ENCODE measurements at regions not wholly inside any gene's neighbourhood (a gene's known extent, or its start where the extent isn't known, plus 50 kb on each side); places are given as distances from the start of the nearest gene placed in this dataset.

DNA sequence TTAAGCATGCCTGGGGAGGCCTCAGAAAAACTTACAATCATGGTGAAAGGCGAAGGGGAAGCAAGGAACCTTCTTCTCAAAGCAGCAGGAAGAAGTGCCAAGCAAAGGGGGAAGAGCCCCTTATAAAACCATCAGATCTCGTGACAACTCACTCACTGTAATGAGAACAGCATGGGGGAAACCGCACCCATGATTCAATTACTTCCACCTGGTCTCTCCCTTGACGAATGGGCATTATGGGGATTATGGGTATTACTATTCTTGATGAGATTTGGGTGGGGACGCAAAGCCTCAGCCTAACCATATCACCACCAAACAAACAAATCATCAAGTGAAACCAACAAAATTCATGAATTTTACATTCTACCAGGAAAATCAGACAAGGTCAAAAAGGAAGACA is 76.7 kb upstream of the TAB3 start:
- TF ChIP-seq, protein P1, sequence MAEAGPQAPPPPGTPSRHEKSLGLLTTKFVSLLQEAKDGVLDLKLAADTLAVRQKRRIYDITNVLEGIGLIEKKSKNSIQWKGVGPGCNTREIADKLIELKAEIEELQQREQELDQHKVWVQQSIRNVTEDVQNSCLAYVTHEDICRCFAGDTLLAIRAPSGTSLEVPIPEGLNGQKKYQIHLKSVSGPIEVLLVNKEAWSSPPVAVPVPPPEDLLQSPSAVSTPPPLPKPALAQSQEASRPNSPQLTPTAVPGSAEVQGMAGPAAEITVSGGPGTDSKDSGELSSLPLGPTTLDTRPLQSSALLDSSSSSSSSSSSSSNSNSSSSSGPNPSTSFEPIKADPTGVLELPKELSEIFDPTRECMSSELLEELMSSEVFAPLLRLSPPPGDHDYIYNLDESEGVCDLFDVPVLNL (IDR thresholded peaks at IDR 0.05; ENCODE audit: low read depth, low read length), result no peak
- TF ChIP-seq, protein P2, sequence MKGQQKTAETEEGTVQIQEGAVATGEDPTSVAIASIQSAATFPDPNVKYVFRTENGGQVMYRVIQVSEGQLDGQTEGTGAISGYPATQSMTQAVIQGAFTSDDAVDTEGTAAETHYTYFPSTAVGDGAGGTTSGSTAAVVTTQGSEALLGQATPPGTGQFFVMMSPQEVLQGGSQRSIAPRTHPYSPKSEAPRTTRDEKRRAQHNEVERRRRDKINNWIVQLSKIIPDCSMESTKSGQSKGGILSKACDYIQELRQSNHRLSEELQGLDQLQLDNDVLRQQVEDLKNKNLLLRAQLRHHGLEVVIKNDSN (IDR thresholded peaks at IDR 0.05; ENCODE audit: borderline replicate concordance, extremely low read length, insufficient read depth, low read depth, low read length), result no peak
- no peak for TF ChIP-seq MYC (IDR thresholded peaks at IDR 0.05; ENCODE audit: insufficient read depth, insufficient read length, insufficient replicate concordance, low read length, severe bottlenecking)
- FAIRE-seq (no peak), DNase-seq (ENCODE audit: low read depth, low spot score) (no peak), ATAC-seq (no peak)
- 34% methylated on average over 5 of the region's 5 CpGs for WGBS (ENCODE audit: insufficient coverage, insufficient replicate concordance, low lambda C conversion rate, missing lambda C conversion rate)
- RAD21 ChIA-PET (ENCODE audit: unreplicated experiment), result no interaction called here
- Histone ChIP-seq H3K4me3 (no peak overlapping the region), H3K27me3 (replicated peaks in 1 of 2; ENCODE audit: control insufficient read depth in 2 of 2, insufficient read depth in 2 of 2, low read length in 1 of 2) (no peaks in the 10 kb centered on the region), H3K27ac (ENCODE audit: control insufficient read depth, insufficient read depth) (no peak overlapping the region), H2AFZ (ENCODE audit: control insufficient read depth, low read depth, low read length) (no peak overlapping the region), H3K79me2 (ENCODE audit: control insufficient read depth, insufficient read depth, low read length) (no peaks in the 10 kb centered on the region), H3K4me1 (ENCODE audit: control insufficient read depth, insufficient read depth, low read length) (no peaks in the 10 kb centered on the region), H3K9ac (ENCODE audit: control insufficient read depth, insufficient read depth, low read length) (no peak overlapping the region), H3K9me3 (replicated peaks; ENCODE audit: control insufficient read depth, insufficient read depth, low read length) (no peaks in the 10 kb centered on the region), H4K20me1 (ENCODE audit: control insufficient read depth, insufficient read depth) (no peaks in the 10 kb centered on the region), H3K36me3 (ENCODE audit: control insufficient read depth in 2 of 2, insufficient read depth in 2 of 2, low read length in 1 of 2) (no peaks in the 10 kb centered on the region), H3K4me2 (ENCODE audit: control insufficient read depth, insufficient read depth) (no peak overlapping the region)
- SMC1A ChIA-PET (ENCODE audit: uncharacterized antibody, unreplicated experiment), result no interaction called here
- in situ Hi-C loops (cut with MboI), result no loop called here
- CTCF ChIA-PET, result no interaction called here
- POLR2A ChIA-PET, result no interaction called here
- intact Hi-C loops (cut with micrococcal nuclease; ENCODE audit: unreplicated experiment), result no loop called here
- no TSS peak for BruUV-seq (replicated peaks)

GRCh38 chrX:30961387-30962174 is 72.5 kb upstream of the TAB3 start:
- WGBS (ENCODE audit: insufficient coverage, insufficient replicate concordance, low lambda C conversion rate, missing lambda C conversion rate), result 0% methylated on average over 2 of the region's 2 CpGs
- Histone ChIP-seq H3K27ac (ENCODE audit: control insufficient read depth, insufficient read depth) (no peak overlapping the region), H3K9me3 (replicated peaks; ENCODE audit: control insufficient read depth, insufficient read depth, low read length) (no peaks in the 10 kb centered on the region), H4K20me1 (ENCODE audit: control insufficient read depth, insufficient read depth) (no peaks in the 10 kb centered on the region), H3K4me1 (ENCODE audit: control insufficient read depth, insufficient read depth, low read length) (no peaks in the 10 kb centered on the region), H3K4me2 (ENCODE audit: control insufficient read depth, insufficient read depth) (no peak overlapping the region), H3K27me3 (replicated peaks in 1 of 2; ENCODE audit: control insufficient read depth in 2 of 2, insufficient read depth in 2 of 2, low read length in 1 of 2) (no peaks in the 10 kb centered on the region), H3K4me3 (no peak overlapping the region), H2AFZ (ENCODE audit: control insufficient read depth, low read depth, low read length) (no peak overlapping the region), H3K9ac (ENCODE audit: control insufficient read depth, insufficient read depth, low read length) (no peak overlapping the region), H3K79me2 (ENCODE audit: control insufficient read depth, insufficient read depth, low read length) (no peaks in the 10 kb centered on the region), H3K36me3 (ENCODE audit: control insufficient read depth in 2 of 2, insufficient read depth in 2 of 2, low read length in 1 of 2) (no peaks in the 10 kb centered on the region)
- in situ Hi-C loops (cut with MboI), result no loop called here
- ChIA-PET POLR2A (interaction anchor here (0.6 kb wide), 1 partner anchor 208 kb away, joined by 4 read pairs; no protein-coding TSS in a partner anchor), CTCF (interaction anchor here (0.7 kb wide), 1 partner anchor 141 kb away, joined by 3 read pairs; no protein-coding TSS in a partner anchor), SMC1A (ENCODE audit: uncharacterized antibody, unreplicated experiment) (no interaction called here), RAD21 (ENCODE audit: unreplicated experiment) (no interaction called here)
- no peak for DNase-seq (ENCODE audit: low read depth, low spot score)
- BruUV-seq (replicated peaks), result no TSS peak
- FAIRE-seq, result no peak
- no peak for ATAC-seq
- intact Hi-C loops (cut with micrococcal nuclease; ENCODE audit: unreplicated experiment), result no loop called here
- TF ChIP-seq, protein P3, sequence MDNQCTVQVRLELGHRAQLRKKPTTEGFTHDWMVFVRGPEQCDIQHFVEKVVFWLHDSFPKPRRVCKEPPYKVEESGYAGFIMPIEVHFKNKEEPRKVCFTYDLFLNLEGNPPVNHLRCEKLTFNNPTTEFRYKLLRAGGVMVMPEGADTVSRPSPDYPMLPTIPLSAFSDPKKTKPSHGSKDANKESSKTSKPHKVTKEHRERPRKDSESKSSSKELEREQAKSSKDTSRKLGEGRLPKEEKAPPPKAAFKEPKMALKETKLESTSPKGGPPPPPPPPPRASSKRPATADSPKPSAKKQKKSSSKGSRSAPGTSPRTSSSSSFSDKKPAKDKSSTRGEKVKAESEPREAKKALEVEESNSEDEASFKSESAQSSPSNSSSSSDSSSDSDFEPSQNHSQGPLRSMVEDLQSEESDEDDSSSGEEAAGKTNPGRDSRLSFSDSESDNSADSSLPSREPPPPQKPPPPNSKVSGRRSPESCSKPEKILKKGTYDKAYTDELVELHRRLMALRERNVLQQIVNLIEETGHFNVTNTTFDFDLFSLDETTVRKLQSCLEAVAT (IDR thresholded peaks at IDR 0.05), result no peak
- TF ChIP-seq HDAC2 (IDR thresholded peaks at IDR 0.05) (no peak), JUND (IDR thresholded peaks at IDR 0.05; ENCODE audit: low read depth, low read length) (no peak), TARDBP (IDR thresholded peaks at IDR 0.05; ENCODE audit: borderline replicate concordance) (no peak), SREBF1 (IDR thresholded peaks at IDR 0.05; ENCODE audit: low read length) (no peak), NR2F1 (conservative IDR thresholded peaks at IDR 0.05) (no peak), NR2C2 (IDR thresholded peaks at IDR 0.05; ENCODE audit: borderline replicate concordance, control insufficient read depth, insufficient read length, low read depth) (no peak), POLR2AphosphoS2 (IDR thresholded peaks at IDR 0.05; ENCODE audit: low read depth, low read length) (no peak), YBX1 (IDR thresholded peaks at IDR 0.05) (no peak)
- TF ChIP-seq, protein P4, sequence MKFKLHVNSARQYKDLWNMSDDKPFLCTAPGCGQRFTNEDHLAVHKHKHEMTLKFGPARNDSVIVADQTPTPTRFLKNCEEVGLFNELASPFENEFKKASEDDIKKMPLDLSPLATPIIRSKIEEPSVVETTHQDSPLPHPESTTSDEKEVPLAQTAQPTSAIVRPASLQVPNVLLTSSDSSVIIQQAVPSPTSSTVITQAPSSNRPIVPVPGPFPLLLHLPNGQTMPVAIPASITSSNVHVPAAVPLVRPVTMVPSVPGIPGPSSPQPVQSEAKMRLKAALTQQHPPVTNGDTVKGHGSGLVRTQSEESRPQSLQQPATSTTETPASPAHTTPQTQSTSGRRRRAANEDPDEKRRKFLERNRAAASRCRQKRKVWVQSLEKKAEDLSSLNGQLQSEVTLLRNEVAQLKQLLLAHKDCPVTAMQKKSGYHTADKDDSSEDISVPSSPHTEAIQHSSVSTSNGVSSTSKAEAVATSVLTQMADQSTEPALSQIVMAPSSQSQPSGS (IDR thresholded peaks at IDR 0.05; ENCODE audit: low read length), result no peak
